ENCODE measurements at regions not wholly inside any gene's neighbourhood (a gene's known extent, or its start where the extent isn't known, plus 50 kb on each side); places are given as distances from the start of the nearest gene placed in this dataset.

DNA sequence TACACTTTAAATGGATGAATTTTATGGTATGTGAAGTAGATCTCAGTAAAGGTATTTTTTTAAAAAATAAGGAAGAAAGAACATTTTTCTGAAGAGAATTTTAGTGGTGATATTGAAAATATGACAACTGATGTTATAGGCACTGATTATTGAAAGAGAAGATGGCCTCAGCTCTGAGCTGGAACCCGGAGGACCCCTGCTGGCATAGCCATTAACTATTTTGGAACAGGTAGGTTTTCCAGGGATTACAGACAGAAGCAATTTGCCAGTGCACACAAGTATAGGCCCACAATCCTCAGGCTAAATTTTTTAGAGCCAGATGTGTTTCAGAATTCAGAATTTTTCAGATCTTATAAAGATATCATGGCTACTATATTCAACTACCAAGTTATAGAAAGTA lies 315.9 kb upstream of the GPR149 start:
- TF ChIP-seq, protein P1, sequence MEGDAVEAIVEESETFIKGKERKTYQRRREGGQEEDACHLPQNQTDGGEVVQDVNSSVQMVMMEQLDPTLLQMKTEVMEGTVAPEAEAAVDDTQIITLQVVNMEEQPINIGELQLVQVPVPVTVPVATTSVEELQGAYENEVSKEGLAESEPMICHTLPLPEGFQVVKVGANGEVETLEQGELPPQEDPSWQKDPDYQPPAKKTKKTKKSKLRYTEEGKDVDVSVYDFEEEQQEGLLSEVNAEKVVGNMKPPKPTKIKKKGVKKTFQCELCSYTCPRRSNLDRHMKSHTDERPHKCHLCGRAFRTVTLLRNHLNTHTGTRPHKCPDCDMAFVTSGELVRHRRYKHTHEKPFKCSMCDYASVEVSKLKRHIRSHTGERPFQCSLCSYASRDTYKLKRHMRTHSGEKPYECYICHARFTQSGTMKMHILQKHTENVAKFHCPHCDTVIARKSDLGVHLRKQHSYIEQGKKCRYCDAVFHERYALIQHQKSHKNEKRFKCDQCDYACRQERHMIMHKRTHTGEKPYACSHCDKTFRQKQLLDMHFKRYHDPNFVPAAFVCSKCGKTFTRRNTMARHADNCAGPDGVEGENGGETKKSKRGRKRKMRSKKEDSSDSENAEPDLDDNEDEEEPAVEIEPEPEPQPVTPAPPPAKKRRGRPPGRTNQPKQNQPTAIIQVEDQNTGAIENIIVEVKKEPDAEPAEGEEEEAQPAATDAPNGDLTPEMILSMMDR (conservative IDR thresholded peaks at IDR 0.05; ENCODE audit: low read length), result 0 out of 2 replicates have a peak, but pooled peaks have one; percentile 12
- TF ChIP-seq EZH2phosphoT487 (IDR thresholded peaks at IDR 0.05; ENCODE audit: borderline replicate concordance), result no peak
